LNCaP clone FGC (cell line): ENCODE measurements at regions not wholly inside any gene's neighbourhood (a gene's known extent, or its start where the extent isn't known, plus 50 kb on each side); places are given as distances from the start of the nearest gene placed in this dataset.
"Not testable (repeated sequence)": the region's sequence is repeated elsewhere in the genome, so short reads cannot be mapped to it uniquely, and the experiment has no call there.

Experiments used
- DNase-seq: peaks from one replicate; pipeline ENCODE4 v3.0.0-alpha.2; 2011; ENCODE audit warnings: low read depth
- H3K4me3 ChIP-seq: 2 replicates; pipeline ENCODE4 v1.5.1; 2011; ENCODE audit warnings: mild to moderate bottlenecking, low read depth, low read length, control low read depth
- TF ChIP-seq, protein P1 (sequence below): IDR thresholded peaks from 2 replicates; pipeline ENCODE4 v1.5.1; 2012; ENCODE audit warnings: mild to moderate bottlenecking; ENCODE audit not compliant: control insufficient read depth, insufficient read depth; ENCODE audit errors: extremely low read depth

DNA sequence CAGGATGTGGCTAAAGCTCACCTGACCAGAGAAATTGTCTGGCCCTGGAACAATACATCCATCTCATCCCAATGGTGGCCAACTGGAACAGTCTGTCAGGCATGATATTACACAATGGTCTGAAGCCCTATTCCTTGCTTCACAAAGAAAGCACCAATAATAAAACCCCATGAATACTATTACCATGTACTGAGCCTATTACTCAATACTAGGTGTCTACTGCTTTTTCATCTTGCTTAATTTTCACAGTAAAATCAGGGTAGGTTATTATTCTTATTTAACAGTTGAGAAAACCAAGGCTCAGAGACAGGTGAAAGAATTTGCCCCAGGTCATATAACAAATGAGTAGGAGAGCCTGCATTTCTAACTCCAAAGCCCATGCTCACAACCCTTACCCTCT, 68.9 kb upstream of the CAPRIN1 start:
- TF ChIP-seq, protein P1, sequence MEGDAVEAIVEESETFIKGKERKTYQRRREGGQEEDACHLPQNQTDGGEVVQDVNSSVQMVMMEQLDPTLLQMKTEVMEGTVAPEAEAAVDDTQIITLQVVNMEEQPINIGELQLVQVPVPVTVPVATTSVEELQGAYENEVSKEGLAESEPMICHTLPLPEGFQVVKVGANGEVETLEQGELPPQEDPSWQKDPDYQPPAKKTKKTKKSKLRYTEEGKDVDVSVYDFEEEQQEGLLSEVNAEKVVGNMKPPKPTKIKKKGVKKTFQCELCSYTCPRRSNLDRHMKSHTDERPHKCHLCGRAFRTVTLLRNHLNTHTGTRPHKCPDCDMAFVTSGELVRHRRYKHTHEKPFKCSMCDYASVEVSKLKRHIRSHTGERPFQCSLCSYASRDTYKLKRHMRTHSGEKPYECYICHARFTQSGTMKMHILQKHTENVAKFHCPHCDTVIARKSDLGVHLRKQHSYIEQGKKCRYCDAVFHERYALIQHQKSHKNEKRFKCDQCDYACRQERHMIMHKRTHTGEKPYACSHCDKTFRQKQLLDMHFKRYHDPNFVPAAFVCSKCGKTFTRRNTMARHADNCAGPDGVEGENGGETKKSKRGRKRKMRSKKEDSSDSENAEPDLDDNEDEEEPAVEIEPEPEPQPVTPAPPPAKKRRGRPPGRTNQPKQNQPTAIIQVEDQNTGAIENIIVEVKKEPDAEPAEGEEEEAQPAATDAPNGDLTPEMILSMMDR, result no peak
- no peak for DNase-seq
- H3K4me3 ChIP-seq, result no peak overlapping the region

DNA sequence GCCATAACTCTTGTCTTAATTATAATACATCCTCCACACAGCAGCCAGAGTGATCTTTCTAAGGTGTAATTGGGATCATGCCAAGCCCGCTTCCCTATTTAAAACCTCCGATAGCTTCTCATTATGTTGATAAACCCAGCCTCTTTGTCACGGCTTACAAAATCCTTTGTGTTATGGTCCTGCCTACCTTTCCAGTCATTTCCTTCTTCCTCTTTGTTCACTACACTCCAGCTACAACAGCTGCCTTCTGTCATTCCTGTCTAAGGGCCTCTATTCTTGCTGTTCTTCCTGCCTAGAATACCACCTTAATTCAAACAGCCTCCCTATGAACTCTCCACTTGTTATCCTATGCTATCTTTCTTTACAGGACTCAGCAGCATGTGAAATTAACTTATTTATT, 70.6 kb upstream of the CAPRIN1 start:
- TF ChIP-seq, protein P1, result no peak
- no peak for DNase-seq

DNA sequence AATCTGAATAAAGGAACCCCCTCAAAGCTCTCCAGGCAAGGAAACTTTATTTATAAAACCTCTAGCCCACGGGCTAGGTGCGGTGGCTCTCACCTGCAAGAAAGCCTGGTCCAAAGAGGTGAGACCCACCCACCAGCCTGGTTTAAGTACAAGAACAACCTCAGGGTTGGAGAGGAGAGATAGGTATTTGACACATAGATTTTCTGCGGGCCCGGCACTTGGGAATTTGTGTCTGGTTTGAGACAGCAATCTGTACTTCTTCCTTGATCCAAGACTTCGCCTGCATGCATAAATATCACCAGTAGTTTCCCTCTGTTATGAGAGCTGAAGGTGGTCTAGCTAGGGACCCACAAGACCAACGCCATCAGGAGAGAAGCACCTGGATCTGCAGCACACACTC, 73.2 kb upstream of the CAPRIN1 start:
- no peak for DNase-seq
- TF ChIP-seq, protein P1, result no peak
- no peak overlapping the region for H3K4me3 ChIP-seq

More for the DNA sequence above, 70.6 kb upstream of the CAPRIN1 start:
- H3K4me3 ChIP-seq, result no peak overlapping the region

DNA sequence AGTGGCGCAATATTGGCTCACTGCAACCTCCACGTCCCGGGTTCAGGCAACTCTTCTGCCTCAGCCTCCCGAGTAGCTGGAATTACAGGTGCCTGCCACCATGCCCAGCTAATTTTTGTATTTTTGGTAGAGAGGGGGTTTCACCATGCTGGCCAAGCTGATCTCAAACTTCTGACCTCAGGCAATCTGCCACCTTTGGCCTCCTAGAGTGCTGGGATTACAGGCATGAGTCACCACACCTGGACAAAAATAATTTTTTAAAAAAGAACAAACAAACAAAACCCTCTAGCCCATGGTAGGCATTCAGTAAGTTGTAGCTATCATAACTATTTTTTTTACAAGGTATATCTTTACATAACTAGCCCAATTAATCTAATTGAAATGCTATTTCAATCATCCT, 73.9 kb upstream of the CAPRIN1 start:
- no peak overlapping the region for H3K4me3 ChIP-seq
- TF ChIP-seq, protein P1, result no peak
- no peak for DNase-seq

DNA sequence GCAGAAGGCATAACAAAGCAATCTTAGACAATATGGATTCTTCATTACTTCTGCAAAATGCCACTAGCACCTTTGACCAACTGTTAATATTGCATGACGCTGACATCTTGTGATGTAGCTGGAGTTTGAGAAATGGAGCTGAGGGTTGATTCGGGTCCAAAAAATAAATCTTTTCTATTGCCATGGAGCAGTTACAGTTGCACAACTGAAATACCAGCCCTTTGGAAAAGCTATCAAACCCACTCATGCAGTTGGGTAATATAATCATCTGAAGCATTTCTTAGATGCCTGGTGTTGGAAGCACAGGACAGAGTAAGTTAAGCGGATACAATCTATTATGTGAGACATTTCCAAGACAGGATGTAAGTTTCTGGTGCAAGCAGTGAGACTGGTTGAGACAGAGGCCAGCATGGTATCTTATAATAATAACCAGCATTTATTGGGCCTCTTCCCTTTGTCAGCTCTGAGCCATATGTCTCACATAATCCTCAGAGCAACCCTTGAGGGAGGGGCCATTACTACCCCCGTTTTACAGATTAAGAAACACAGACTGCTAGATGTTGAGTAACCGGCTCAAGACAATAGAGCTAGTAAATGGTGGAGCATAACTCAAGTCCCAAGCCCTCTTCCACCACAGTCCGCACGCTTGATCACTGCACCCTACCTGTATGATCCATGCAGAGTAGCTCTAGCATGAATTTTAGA, 74.9 kb upstream of the CAPRIN1 start:
- TF ChIP-seq, protein P1, result no peak
- DNase-seq, result no peak
- no peak overlapping the region for H3K4me3 ChIP-seq

DNA sequence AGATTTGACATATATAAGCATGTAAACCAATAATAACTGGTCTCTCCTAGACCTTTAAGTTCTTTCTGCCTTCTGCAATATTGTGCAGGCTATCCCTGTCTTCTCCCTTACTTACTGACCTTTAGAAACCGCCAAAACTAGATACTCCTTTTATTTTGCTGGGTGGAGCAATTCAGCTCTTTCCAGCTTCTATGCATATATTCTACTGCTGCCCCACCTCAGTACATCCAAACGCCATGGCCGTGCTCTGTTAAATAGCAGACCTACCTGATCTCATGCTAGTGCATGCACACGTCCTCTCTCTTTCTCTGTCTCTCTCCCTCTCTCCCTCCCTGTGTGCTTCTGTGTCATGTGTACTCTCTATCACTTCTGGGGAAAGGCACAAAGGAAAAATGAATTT, 76.7 kb upstream of the CAPRIN1 start:
- no peak for DNase-seq
- TF ChIP-seq, protein P1, result no peak
- H3K4me3 ChIP-seq, result no peak overlapping the region

DNA sequence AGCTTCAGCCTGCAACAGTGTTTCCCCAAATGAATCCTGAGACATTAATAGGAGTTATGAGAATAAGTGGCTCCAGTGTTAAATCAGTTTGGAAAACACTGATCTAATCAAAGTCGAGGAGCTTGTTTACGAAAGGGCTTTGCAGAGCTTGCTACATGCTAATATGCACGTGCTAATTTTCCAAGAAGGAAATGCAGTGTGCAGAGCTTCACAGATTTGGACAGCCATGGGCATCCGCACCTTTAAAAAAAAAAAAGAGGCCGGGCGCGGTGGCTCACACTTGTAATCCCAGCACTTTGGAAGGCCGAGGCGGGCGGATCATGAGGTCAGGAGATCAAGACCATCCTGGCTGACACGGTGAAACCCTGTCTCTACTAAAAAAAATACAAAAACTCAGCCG, 79.7 kb upstream of the LMO2 start:
- H3K4me3 ChIP-seq, DNase-seq: not testable (repeated sequence)
